GM12874 (cell line): ENCODE measurements at regions not wholly inside any gene's neighbourhood (a gene's known extent, or its start where the extent isn't known, plus 50 kb on each side); places are given as distances from the start of the nearest gene placed in this dataset.

ENCODE experiments used
- TF ChIP-seq, protein P1 (sequence below): IDR thresholded peaks from 2 replicates; pipeline ENCODE4 v1.5.1; 2011; ENCODE audit warnings: low read depth, mild to moderate bottlenecking, control low read depth, low read length, moderate library complexity; ENCODE audit not compliant: insufficient read depth

DNA sequence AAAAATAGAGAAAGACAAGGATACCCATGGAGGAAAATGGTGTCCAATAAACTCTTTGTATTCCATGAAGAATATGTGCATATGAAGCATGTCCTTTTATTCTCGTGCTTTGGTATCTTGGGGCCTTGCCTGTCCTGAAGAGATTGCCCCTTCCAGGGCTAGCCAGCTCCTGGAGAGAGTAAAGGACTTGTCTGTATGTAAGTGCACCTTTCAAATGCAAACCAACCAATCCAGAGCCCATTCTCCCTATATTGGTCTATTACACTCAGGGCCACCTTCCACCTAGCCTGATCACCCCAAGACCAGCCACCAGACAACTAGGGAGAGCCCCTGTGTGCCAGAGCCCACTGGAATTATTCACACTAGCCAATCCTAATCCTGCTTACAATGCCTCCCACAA, 221.6 kb downstream of the CD83 start:
- TF ChIP-seq, protein P1, sequence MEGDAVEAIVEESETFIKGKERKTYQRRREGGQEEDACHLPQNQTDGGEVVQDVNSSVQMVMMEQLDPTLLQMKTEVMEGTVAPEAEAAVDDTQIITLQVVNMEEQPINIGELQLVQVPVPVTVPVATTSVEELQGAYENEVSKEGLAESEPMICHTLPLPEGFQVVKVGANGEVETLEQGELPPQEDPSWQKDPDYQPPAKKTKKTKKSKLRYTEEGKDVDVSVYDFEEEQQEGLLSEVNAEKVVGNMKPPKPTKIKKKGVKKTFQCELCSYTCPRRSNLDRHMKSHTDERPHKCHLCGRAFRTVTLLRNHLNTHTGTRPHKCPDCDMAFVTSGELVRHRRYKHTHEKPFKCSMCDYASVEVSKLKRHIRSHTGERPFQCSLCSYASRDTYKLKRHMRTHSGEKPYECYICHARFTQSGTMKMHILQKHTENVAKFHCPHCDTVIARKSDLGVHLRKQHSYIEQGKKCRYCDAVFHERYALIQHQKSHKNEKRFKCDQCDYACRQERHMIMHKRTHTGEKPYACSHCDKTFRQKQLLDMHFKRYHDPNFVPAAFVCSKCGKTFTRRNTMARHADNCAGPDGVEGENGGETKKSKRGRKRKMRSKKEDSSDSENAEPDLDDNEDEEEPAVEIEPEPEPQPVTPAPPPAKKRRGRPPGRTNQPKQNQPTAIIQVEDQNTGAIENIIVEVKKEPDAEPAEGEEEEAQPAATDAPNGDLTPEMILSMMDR = no peak

DNA sequence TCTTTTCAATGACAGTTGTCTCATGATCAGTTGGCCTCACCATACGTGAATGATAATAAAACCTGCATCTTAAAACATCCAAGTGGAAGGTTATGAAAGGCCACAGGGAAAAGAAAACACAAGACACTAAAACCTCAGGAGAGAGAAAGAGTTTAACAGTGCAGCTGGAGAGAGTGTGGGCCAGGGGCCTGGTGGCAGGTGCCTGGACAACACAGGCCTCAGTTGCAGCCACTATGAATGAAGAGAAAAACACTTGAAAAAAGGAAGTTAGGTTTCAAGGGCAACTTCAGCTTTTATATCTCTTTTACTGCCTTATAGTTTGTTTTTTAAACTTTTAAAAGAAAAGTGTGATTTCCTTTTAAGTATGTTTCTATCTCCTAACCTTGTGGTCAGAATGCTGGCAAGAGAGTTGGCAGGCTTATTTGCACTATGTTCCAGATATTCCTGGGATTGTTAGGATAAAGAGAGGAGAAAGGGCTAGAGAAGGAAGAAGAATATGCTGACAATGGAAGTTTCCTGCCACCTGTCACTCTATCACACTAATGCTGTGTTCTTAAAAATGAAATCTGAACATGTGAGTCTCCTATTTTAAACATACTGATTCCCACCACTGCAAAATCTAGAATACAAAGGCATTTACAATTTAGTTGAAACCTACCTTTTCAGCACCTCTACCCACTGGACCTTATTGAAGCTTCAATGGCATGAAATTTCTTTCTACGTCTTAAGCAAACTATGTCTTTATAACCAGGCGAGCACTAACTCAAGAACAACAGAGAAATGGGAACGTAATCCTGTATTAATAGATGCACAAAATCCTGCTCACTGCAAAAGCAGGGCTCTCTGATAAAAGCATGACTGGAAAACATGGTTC, 222.4 kb downstream of the CD83 start:
- TF ChIP-seq, protein P1 = no peak

DNA sequence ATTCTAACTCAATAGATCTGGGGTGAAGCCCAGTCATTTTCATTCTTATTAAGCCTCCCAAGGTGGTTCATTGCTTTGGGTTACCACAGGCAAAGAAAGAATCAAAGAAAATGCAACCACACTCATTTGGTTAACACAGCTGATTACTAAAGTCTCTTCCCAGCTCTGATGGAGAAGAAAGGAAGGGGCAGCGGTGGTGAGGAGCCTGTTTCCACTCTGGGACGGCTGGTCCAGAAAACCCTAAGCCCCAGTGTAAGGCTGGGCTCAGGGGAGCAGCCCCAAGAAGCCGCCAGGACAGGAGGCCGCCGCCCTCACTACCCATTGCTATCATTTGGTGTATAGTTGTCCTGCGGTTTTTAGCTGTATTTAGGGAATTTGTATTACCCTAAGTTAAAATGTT, 226.9 kb downstream of the CD83 start:
- TF ChIP-seq, protein P1 = no peak

DNA sequence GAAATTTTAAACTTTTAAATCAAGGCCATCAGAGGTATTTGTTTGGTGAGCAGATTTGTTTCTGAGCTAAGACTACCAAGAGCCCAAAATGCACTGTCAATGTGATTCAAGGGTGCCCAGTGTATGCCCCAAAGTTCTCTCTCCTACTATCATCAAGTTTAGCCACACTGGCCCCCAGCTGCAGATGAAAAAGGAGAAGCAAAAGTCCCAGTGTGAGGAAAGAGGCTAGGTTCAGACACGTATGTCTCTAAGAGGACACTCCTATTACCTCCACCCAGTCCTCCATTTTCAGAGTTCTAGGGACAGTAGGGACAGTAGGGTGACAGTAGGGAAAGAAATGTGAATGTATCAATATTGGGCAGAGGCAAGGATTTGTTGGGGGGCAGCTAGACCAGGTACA, 230.8 kb downstream of the CD83 start:
- TF ChIP-seq, protein P1 = no peak

DNA sequence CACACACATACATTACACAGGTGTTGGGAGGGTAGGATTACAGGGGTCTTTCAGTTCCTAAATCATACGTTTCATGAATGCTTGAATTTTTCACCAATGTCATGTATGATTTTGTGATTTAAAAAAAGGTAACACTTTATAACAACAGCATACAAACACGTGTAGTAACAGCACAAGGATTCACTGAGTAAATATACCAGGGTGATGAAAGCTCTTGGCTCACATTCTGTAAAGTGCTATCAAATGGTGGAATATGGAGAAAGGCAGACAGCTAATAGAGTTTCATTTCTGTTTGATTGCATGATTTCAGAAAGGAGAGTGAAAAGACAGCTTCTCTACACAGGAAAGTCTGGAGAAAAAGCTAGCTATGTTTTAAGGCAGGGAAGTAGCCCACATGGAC, 231.9 kb downstream of the CD83 start:
- TF ChIP-seq, protein P1 = no peak

DNA sequence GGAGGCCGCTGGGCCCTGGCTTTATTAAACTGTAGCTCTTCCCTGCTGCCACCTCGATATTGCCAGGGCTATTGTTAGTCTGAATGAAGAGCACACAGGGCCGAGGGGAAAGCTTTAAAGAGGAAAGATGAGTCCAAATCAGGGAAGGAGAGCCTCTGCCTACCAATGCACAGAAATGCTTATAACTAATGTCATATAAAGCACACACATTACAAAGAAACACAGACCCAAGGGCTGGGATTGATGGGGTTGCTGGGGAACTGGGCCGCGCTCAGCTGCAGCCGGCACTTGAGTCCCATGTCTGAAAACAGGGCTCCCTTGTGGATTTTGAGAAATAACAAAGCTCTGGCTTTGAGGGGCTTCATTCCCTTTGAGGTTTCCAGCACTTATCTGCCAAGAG, 232.6 kb downstream of the CD83 start:
- TF ChIP-seq, protein P1 = no peak

DNA sequence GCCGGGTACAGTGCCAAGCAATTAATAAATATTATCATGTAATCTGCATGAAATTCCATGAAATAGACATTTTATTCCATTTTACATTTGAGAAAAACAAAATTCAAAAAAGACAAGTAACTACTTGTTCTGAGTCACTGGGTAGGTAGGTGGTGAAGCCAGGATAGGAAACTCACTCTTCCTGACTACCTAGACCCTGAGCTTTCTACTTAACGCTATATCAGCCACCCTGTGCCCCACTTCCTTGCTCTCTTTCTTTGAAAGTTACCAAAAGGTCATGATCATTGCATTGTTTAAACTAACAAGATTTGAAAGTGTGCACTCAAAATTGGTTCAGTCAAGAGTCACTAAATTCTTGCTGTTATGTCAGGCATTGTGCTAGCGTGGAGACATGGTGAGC, 235.7 kb downstream of the CD83 start:
- TF ChIP-seq, protein P1 = no peak
